ENCODE measurements at regions not wholly inside any gene's neighbourhood (a gene's known extent, or its start where the extent isn't known, plus 50 kb on each side); places are given as distances from the start of the nearest gene placed in this dataset.

DNA sequence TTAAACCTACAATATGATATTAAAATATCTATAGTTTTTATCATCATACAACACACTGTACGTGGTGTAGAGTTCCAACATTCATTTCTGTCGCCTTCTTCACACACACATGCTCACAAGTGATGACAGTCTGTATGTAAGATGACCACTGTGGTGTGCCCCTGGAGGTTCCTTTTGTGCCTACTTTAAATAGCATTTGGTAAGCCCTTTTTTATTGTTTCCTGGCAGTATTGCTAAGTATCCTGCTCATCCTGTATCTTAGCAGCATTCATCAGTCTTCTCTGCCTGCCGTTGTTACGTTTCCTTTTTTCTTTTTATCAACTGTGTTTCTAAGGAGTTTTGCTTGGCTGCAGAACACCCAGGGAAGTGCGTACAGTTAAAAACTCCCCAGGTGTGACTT, 231.4 kb downstream of the CHRM3 start:
- ChIA-PET CTCF (ENCODE audit: partially characterized antibody) (interaction anchor here (1.0 kb wide), 1 partner anchor 301 kb away, joined by 3 read pairs; no protein-coding TSS in a partner anchor), POLR2A (ENCODE audit: partially characterized antibody) (no interaction called here)

More for the DNA sequence above, 231.4 kb downstream of the CHRM3 start:
- H2BK5ac ChIP-seq (ENCODE audit: low read depth, low read length) = no peak overlapping the region
- no peak overlapping the region for H3K4me2 ChIP-seq (ENCODE audit: insufficient read depth in 1 of 2, low read depth in 2 of 2, low read length in 2 of 2)
- H3K9ac ChIP-seq (replicated peaks in 1 of 4; ENCODE audit: extremely low read depth in 1 of 4, low read depth in 3 of 4, low read length in 3 of 4) = no peak overlapping the region
- H3K4me1 ChIP-seq (replicated peaks in 1 of 4; ENCODE audit: control insufficient read depth in 3 of 4, insufficient read depth in 4 of 4, low read length in 3 of 4) = peaks cover 0 to 6% (median 2%) of the 10 kb centered on the region in 4 experiments; a peak in 2 of 7 replicates
- no peak for FAIRE-seq
- H3K56ac ChIP-seq (replicated peaks; ENCODE audit: insufficient read length, low read depth, low read length) = no peak overlapping the region
- H3K23ac ChIP-seq (ENCODE audit: insufficient read length) = no peak overlapping the region
- no peak overlapping the region for H3K4me3 ChIP-seq (ENCODE audit: extremely low read depth in 1 of 4, insufficient read depth in 2 of 4, low read depth in 3 of 4, low read length in 4 of 4)
- no peak overlapping the region for H2AFZ ChIP-seq (ENCODE audit: low read length)
- H3K18ac ChIP-seq (ENCODE audit: extremely low read depth, low read length) = no peak overlapping the region
- H3K9me3 ChIP-seq (ENCODE audit: insufficient read depth in 2 of 2, low read depth in 1 of 2, low read length in 1 of 2) = peaks cover 4 to 7% of the 10 kb centered on the region in 2 experiments; a peak in 1 of 4 replicates
- H2AK5ac ChIP-seq (ENCODE audit: low read depth, low read length) = no peak overlapping the region
- no peak overlapping the region for H2BK120ac ChIP-seq (replicated peaks; ENCODE audit: low read depth, low read length)
- no peak for DNase-seq (ENCODE audit: low read depth in 1 of 2, low spot score in 2 of 2)
- no peaks in the 10 kb centered on the region for H3K79me2 ChIP-seq (ENCODE audit: control insufficient read depth in 1 of 2, insufficient read depth in 2 of 2, low read length in 2 of 2)
- H3K4ac ChIP-seq (replicated peaks; ENCODE audit: insufficient read length, low read depth, low read length) = no peak overlapping the region
- no peak overlapping the region for H3K27ac ChIP-seq (ENCODE audit: low read depth, low read length)
- no peaks in the 10 kb centered on the region for H3K27me3 ChIP-seq (replicated peaks in 1 of 4; ENCODE audit: control insufficient read depth in 3 of 4, extremely low read depth in 1 of 4, insufficient read depth in 3 of 4, low read length in 3 of 4)
- no peak overlapping the region for H2BK20ac ChIP-seq (ENCODE audit: low read length)
- TF ChIP-seq FOSL1 (IDR thresholded peaks at IDR 0.05; ENCODE audit: insufficient read depth, low read depth, low read length) (no peak), SP1 (IDR thresholded peaks at IDR 0.05; ENCODE audit: low read depth, low read length) (no peak), KDM4A (IDR thresholded peaks at IDR 0.05; ENCODE audit: low read depth, low read length, severe bottlenecking) (no peak), EZH2 (IDR thresholded peaks at IDR 0.05; ENCODE audit: low read depth, low read length, severe bottlenecking) (no peak), CBX8 (IDR thresholded peaks at IDR 0.05; ENCODE audit: borderline replicate concordance, low read depth, low read length) (no peak), CHD1 (IDR thresholded peaks at IDR 0.05; ENCODE audit: low read depth, low read length) (no peak), SIN3A (conservative IDR thresholded peaks at IDR 0.05 in 1 of 2, IDR thresholded peaks at IDR 0.05 in 1 of 2; ENCODE audit: low read depth in 1 of 2, low read length in 2 of 2) (no peak), ASH2L (IDR thresholded peaks at IDR 0.05; ENCODE audit: low read length) (no peak), SP2 (IDR thresholded peaks at IDR 0.05; ENCODE audit: low read length) (no peak)
- H4K20me1 ChIP-seq (replicated peaks in 1 of 2; ENCODE audit: control insufficient read depth in 1 of 2, insufficient read depth in 2 of 2, low read length in 2 of 2) = no peaks in the 10 kb centered on the region
- no peaks in the 10 kb centered on the region for H3K23me2 ChIP-seq (ENCODE audit: low read depth, low read length)
- H4K8ac ChIP-seq (ENCODE audit: extremely low read depth, insufficient read depth, low read length) = no peak overlapping the region
- H3K14ac ChIP-seq (ENCODE audit: insufficient read length) = no peak overlapping the region
- 93% methylated on average over 5 of the region's 5 CpGs; no CpG with 5 or more reads in 1 of the 2 experiments for WGBS, 2 experiments (ENCODE audit: extremely low coverage in 1 of 2, insufficient coverage in 1 of 2, insufficient read length in 1 of 2, insufficient replicate concordance in 2 of 2, low coverage in 1 of 2, low lambda C conversion rate in 2 of 2, missing lambda C conversion rate in 1 of 2)
- no peak overlapping the region for H4K5ac ChIP-seq (ENCODE audit: insufficient read length, low read depth, low read length)
- no peak overlapping the region for H4K91ac ChIP-seq (replicated peaks; ENCODE audit: insufficient read length, low read length)
- H3K36me3 ChIP-seq (ENCODE audit: control insufficient read depth in 2 of 4, insufficient read depth in 4 of 4, low read length in 3 of 4) = no peaks in the 10 kb centered on the region
- H2BK15ac ChIP-seq (ENCODE audit: low read length) = no peak overlapping the region
- H2BK12ac ChIP-seq (ENCODE audit: low read depth, low read length) = no peak overlapping the region
- H3K79me1 ChIP-seq (ENCODE audit: low read depth, low read length) = no peaks in the 10 kb centered on the region

Data from H1 (cell line).